Mesenchymal stem cell (in vitro differentiated cells and primary cell): ENCODE measurements at regions not wholly inside any gene's neighbourhood (a gene's known extent, or its start where the extent isn't known, plus 50 kb on each side); places are given as distances from the start of the nearest gene placed in this dataset.
"Not testable (repeated sequence)": the region's sequence is repeated elsewhere in the genome, so short reads cannot be mapped to it uniquely, and the experiment has no call there.

Experiments
- DNase-seq: peaks from one replicate; pipeline ENCODE4 v3.0.0-alpha.2; 2013
- H2AFZ ChIP-seq: one replicate; pipeline ENCODE4 v1.6.1; 2013; ENCODE audit warnings: low read depth, mild to moderate bottlenecking, control low read depth, inconsistent platforms, low read length, moderate library complexity
- H2AK5ac ChIP-seq: 2 replicates; pipeline ENCODE4 v1.6.1; 2013; ENCODE audit warnings: low read length, moderate library complexity, mild to moderate bottlenecking, inconsistent platforms; ENCODE audit not compliant: severe bottlenecking
- H2BK120ac ChIP-seq: one replicate; pipeline ENCODE4 v1.6.1; 2013; ENCODE audit warnings: low read depth, mild to moderate bottlenecking, inconsistent platforms, low read length, moderate library complexity
- H2BK12ac ChIP-seq, 2 experiments: one replicate each; pipeline ENCODE4 v1.6.1; 2013; ENCODE audit warnings: inconsistent platforms in 2 of 2, low read length in 2 of 2, mild to moderate bottlenecking in 2 of 2, moderate library complexity in 2 of 2, control low read depth in 1 of 2
- H2BK15ac ChIP-seq: one replicate; pipeline ENCODE4 v1.6.1; 2013; ENCODE audit warnings: mild to moderate bottlenecking, low read depth, inconsistent platforms; ENCODE audit not compliant: poor library complexity, severe bottlenecking
- H2BK5ac ChIP-seq: 2 replicates; pipeline ENCODE4 v1.6.1; 2013; ENCODE audit warnings: low read depth, mild to moderate bottlenecking, low read length, control low read depth, inconsistent platforms; ENCODE audit not compliant: poor library complexity, severe bottlenecking
- H3K14ac ChIP-seq, 2 experiments: one replicate each; pipeline ENCODE4 v1.6.1; 2013; ENCODE audit warnings: inconsistent platforms in 2 of 2, low read length in 2 of 2, control low read depth in 1 of 2, mild to moderate bottlenecking in 1 of 2, moderate library complexity in 1 of 2
- H3K18ac ChIP-seq, 2 experiments: one replicate each; pipeline ENCODE4 v1.6.1; 2013; ENCODE audit warnings: inconsistent platforms in 2 of 2, low read length in 2 of 2, control low read depth in 1 of 2, low read depth in 1 of 2, mild to moderate bottlenecking in 1 of 2
- H3K23ac ChIP-seq, 2 experiments: one replicate each; pipeline ENCODE4 v1.6.1; 2013; ENCODE audit warnings: inconsistent platforms in 2 of 2, low read length in 2 of 2, mild to moderate bottlenecking in 2 of 2, moderate library complexity in 2 of 2, control low read depth in 1 of 2
- H3K27ac ChIP-seq: 2 replicates; pipeline ENCODE4 v1.5.1; 2013; ENCODE audit warnings: mild to moderate bottlenecking, moderate library complexity, low read length, control low read depth, inconsistent platforms; ENCODE audit not compliant: poor library complexity, severe bottlenecking
- H3K27me3 ChIP-seq, 2 experiments: 2 replicates each; pipeline versions ENCODE4 v1.6.1 to v1.7.0; 2013; ENCODE audit warnings: low read length in 2 of 2, mild to moderate bottlenecking in 2 of 2, moderate library complexity in 2 of 2, control low read depth in 1 of 2, inconsistent platforms in 1 of 2; ENCODE audit not compliant: control insufficient read depth in 1 of 2, insufficient read depth in 1 of 2
- H3K36me3 ChIP-seq, 2 experiments: 2 replicates each; pipeline versions ENCODE4 v1.6.1 to v1.7.0; 2013; ENCODE audit warnings: low read length in 2 of 2, control low read depth in 1 of 2, inconsistent platforms in 1 of 2, low read depth in 1 of 2, mild to moderate bottlenecking in 1 of 2; ENCODE audit not compliant: insufficient read depth in 2 of 2, control insufficient read depth in 1 of 2
- H3K4ac ChIP-seq, 2 experiments: one replicate each; pipeline ENCODE4 v1.6.1; 2013; ENCODE audit warnings: inconsistent platforms in 2 of 2, low read length in 2 of 2, mild to moderate bottlenecking in 2 of 2, moderate library complexity in 2 of 2, control low read depth in 1 of 2, low read depth in 1 of 2
- H3K4me1 ChIP-seq: 2 replicates; pipeline ENCODE4 v1.6.1; 2013; ENCODE audit warnings: low read depth, low read length, control low read depth; ENCODE audit not compliant: control insufficient read depth, insufficient read depth
- H3K4me2 ChIP-seq: 2 replicates; pipeline ENCODE4 v1.6.1; 2013; ENCODE audit warnings: low read length, mild to moderate bottlenecking, inconsistent platforms; ENCODE audit not compliant: poor library complexity, severe bottlenecking
- H3K4me3 ChIP-seq, 2 experiments: 2 replicates each; pipeline versions ENCODE4 v1.5.1 to v1.7.0; 2013; ENCODE audit warnings: low read length in 2 of 2, mild to moderate bottlenecking in 2 of 2, control low read depth in 1 of 2, low read depth in 1 of 2; ENCODE audit not compliant: insufficient read depth in 1 of 2
- H3K79me1 ChIP-seq: replicated peaks from 2 replicates; pipeline ENCODE4 v1.6.1; 2013; ENCODE audit warnings: mild to moderate bottlenecking, control low read depth, low read length, inconsistent platforms; ENCODE audit not compliant: poor library complexity, severe bottlenecking
- H3K9ac ChIP-seq: 2 replicates; pipeline ENCODE4 v1.7.0; 2013; ENCODE audit warnings: mild to moderate bottlenecking, low read length, moderate library complexity
- H3K9me3 ChIP-seq: 2 replicates; pipeline ENCODE4 v1.7.0; 2013; ENCODE audit warnings: mild to moderate bottlenecking, low read length; ENCODE audit not compliant: control insufficient read depth
- H4K8ac ChIP-seq: one replicate; pipeline ENCODE4 v1.6.1; 2013; ENCODE audit warnings: inconsistent platforms, mild to moderate bottlenecking, low read length, moderate library complexity
- H4K91ac ChIP-seq: one replicate; pipeline ENCODE4 v1.6.1; 2013; ENCODE audit warnings: mild to moderate bottlenecking, low read length, inconsistent platforms
- WGBS: methylation state at CpG from one replicate; pipeline ENCODE4 v1.1.7; 2013; ENCODE audit warnings: mixed read lengths; 5-methylcytosine and 5-hydroxymethylcytosine counted together

GRCh38 chr15:32323353-32323752, 79.7 kb downstream of the GOLGA8K start:
- H3K79me1 ChIP-seq, H3K27ac ChIP-seq, H3K4me2 ChIP-seq, H3K4me3 ChIP-seq, H3K18ac ChIP-seq, H2BK120ac ChIP-seq, H3K27me3 ChIP-seq, H3K9ac ChIP-seq, H4K8ac ChIP-seq, H2BK5ac ChIP-seq, H3K36me3 ChIP-seq, H2BK12ac ChIP-seq, H2AK5ac ChIP-seq, H4K91ac ChIP-seq, H2BK15ac ChIP-seq, H2AFZ ChIP-seq, H3K23ac ChIP-seq, H3K4me1 ChIP-seq, H3K4ac ChIP-seq, H3K14ac ChIP-seq, H3K9me3 ChIP-seq, DNase-seq: not testable (repeated sequence)
- 94% methylated on average over 1 of the region's 4 CpGs for WGBS

DNA sequence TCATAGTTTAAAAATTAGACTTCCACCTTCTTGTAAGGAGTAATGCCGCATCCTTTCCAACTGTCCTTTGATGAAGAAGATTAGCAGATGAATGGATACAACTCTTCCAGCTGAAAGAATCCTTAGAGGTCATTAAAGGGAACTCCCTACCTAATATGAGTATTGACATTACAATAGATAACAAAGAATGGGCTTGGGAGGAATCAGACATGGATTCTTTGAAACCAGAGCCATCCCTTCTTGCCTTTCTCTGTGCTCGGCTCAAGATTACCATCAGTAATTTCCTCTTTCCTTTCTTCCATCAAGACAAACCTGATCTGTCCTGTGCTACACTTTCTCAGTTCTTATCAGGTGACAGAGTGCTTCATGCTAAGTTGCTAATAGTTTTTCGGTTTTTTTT, 83.8 kb downstream of the GOLGA8K start:
- not testable (repeated sequence) for DNase-seq, H3K4me1 ChIP-seq, H2BK12ac ChIP-seq, H3K18ac ChIP-seq, H3K4me2 ChIP-seq, H3K27ac ChIP-seq, H3K14ac ChIP-seq, H2BK5ac ChIP-seq, H3K4ac ChIP-seq, H2AFZ ChIP-seq, H3K27me3 ChIP-seq, H3K9ac ChIP-seq, H2BK15ac ChIP-seq, H3K4me3 ChIP-seq, H3K36me3 ChIP-seq, H4K91ac ChIP-seq, H3K79me1 ChIP-seq, H2AK5ac ChIP-seq, H2BK120ac ChIP-seq, H3K9me3 ChIP-seq, H3K23ac ChIP-seq, H4K8ac ChIP-seq
- WGBS: 7% methylated on average over 1 of the region's 3 CpGs

DNA sequence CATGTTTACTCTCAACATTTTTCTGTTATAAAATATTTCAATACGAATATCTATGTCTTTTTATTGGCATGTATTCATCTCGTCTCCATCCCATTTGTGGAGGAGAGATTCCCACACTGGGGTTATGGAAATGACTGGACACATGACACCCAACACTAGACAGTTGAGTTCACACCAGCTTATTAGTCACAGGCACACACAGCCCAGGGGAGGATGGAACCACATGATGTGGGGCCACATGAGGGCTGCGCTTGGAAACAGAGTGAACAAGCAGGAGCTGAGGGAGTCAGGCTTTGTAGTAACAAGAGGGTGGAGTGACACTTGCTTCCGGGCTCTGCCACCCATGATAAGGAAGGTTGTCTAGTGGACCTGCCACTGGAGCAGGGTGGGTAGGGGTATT, 86.6 kb downstream of the GOLGA8K start:
- not testable (repeated sequence) for H3K4me3 ChIP-seq, H2AFZ ChIP-seq, H3K27ac ChIP-seq, DNase-seq, H3K14ac ChIP-seq, H2AK5ac ChIP-seq, H3K4ac ChIP-seq, H3K36me3 ChIP-seq, H3K23ac ChIP-seq, H3K9me3 ChIP-seq, H3K4me1 ChIP-seq, H3K18ac ChIP-seq, H3K4me2 ChIP-seq, H4K8ac ChIP-seq, H4K91ac ChIP-seq, H2BK12ac ChIP-seq, H2BK5ac ChIP-seq, H2BK120ac ChIP-seq, H3K9ac ChIP-seq, H3K27me3 ChIP-seq, H2BK15ac ChIP-seq, H3K79me1 ChIP-seq
- WGBS: no CpG with 5 or more reads among the region's 4 CpGs

DNA sequence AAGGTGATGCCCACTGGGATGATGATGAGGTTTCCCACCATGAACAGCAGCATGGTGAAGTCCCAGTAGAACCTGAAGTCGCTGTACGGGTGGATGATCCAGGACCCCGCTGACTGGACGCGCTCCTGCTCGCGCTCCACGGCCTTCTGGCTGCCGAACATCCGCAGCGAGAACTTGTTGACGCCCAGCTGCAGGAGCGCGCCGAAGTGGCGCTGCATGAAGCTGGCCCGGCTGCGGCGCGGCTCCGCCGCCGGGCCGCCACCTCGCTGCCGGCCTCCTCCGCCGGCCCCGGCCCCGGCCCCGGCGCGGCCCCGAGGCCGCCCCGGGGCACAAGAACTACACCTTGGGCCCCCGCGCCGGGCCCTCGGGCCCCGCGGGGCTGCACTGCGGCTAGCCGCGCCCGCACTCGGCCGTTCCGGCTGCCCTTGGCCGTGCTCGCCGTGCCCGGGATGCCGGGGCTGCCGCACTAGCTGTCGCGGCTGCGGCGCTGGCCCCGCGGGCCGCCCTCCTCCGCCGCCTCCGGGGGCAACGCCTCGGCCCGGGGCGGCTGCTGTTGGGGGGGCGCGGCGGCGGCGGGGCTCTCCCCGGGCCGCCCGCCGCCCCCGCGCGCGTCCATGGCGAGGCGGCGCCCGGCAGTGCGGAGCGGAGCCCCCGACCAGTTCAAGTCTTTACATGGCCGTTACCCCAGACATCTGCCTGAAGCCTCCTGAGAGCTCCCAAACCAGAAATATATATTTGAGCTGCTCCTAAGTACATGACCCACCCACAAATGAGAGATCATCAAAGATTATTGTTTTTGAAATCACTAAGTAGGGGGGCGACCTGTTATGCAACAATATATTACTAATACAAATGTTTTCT, 87.8 kb downstream of the GOLGA8K start:
- not testable (repeated sequence) for H3K4ac ChIP-seq, H3K18ac ChIP-seq

More for the DNA sequence above, 87.8 kb downstream of the GOLGA8K start:
- not testable (repeated sequence) for H4K8ac ChIP-seq, H3K36me3 ChIP-seq, H3K9me3 ChIP-seq, H2BK15ac ChIP-seq, H3K27me3 ChIP-seq, DNase-seq, H3K23ac ChIP-seq, H3K79me1 ChIP-seq, H2BK5ac ChIP-seq, H3K4me3 ChIP-seq, H2BK120ac ChIP-seq, H3K14ac ChIP-seq, H2AK5ac ChIP-seq, H3K27ac ChIP-seq, H3K9ac ChIP-seq, H2AFZ ChIP-seq, H4K91ac ChIP-seq, H2BK12ac ChIP-seq, H3K4me2 ChIP-seq, H3K4me1 ChIP-seq
- no CpG with 5 or more reads among the region's 91 CpGs for WGBS
